ENCODE measurements at regions not wholly inside any gene's neighbourhood (a gene's known extent, or its start where the extent isn't known, plus 50 kb on each side); places are given as distances from the start of the nearest gene placed in this dataset.

DNA sequence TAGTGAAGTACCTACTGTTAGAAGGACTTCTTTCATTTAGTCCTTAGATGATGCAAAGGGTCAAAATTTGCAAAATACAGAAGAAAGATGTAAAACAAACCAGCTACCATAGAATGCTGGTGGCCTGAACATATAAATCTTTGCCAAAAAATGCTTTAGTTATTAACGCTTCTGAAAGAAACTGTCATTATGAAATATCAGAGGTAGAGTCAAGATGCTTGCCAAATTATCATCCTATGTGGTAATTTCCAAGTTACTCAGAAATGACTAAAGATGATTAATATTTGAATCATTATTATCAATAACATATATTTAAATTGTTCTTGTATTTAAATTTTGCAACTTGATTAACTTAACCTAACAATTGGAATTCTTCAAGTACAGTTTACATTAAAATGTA is 588.4 kb upstream of the FAM241A start:
- TF ChIP-seq SUZ12 (IDR thresholded peaks at IDR 0.05; ENCODE audit: extremely low read depth, insufficient read depth, insufficient read length) (no peak), YY1 (IDR thresholded peaks at IDR 0.05; ENCODE audit: insufficient read depth, insufficient read length) (no peak), ZNF274 (IDR thresholded peaks at IDR 0.05; ENCODE audit: low read depth, low read length) (no peak)

Measured in NT2/D1 (cell line).